ENCODE measurements at regions not wholly inside any gene's neighbourhood (a gene's known extent, or its start where the extent isn't known, plus 50 kb on each side); places are given as distances from the start of the nearest gene placed in this dataset.
"Not testable (repeated sequence)": the region's sequence is repeated elsewhere in the genome, so short reads cannot be mapped to it uniquely, and the experiment has no call there.

DNA sequence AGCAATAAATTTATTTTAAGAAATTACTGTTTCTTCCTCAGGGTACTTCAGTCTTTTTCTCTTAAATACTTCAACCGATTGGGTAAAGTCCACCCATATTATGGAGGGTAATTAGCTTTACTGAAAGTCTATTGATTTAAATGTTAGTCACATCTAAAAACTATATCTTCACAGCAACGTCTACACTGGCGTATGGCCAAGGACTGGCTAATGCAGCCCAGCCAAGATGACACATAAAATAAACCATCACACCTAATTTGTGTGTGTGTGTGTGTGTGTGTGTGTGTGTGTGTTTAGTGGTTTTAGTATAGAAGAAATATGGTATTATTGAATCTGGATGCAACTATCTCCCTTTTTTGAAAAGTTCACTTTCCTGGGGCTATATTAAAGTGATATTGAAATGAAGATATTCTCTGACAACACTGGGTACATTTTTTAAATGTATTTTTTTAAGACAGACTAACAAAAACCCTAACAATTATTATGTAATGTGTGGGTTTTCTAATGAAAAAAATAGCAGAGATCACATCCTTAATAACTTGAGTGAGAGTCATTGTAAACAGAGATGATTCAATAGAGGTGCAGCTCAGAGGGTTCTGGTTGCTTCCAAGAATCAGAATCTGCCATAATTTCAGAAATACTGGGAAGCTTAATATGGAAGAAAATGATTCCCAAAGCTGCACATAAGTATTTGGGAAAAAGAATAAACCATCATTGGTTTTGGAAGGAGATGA, 584.2 kb upstream of the MBL2 start:
- Mint-ChIP-seq H3K4me1 (ENCODE audit: low read depth) (no peaks in the 10 kb centered on the region), H3K4me3 (no peak overlapping the region), H3K9me3 (peaks cover 8% of the 10 kb centered on the region), H3K27ac (no peak overlapping the region), H3K36me3 (ENCODE audit: low read depth) (no peaks in the 10 kb centered on the region), H3K27me3 (no peaks in the 10 kb centered on the region)
- Histone ChIP-seq H3K27me3 (ENCODE audit: control insufficient read depth in 1 of 2, insufficient read depth in 2 of 2, low read length in 2 of 2) (no peaks in the 10 kb centered on the region), H3K4me3 (ENCODE audit: low read length) (no peak overlapping the region), H3K4me1 (ENCODE audit: insufficient read depth, low read length) (no peaks in the 10 kb centered on the region), H3K9me3 (ENCODE audit: control insufficient read depth in 1 of 2, insufficient read depth in 1 of 2, low read length in 2 of 2) (peaks cover 0 to 5% of the 10 kb centered on the region in 2 experiments), H3K27ac (ENCODE audit: low read depth in 1 of 2, low read length in 2 of 2) (no peak overlapping the region), H3K36me3 (ENCODE audit: insufficient read depth, low read length) (no peaks in the 10 kb centered on the region)
- no peak for DNase-seq
- intact Hi-C loops (cut with DNase I, micrococcal nuclease), result no loop called here
- POLR2A ChIA-PET, result no interaction called here
- TF ChIP-seq, protein P1, sequence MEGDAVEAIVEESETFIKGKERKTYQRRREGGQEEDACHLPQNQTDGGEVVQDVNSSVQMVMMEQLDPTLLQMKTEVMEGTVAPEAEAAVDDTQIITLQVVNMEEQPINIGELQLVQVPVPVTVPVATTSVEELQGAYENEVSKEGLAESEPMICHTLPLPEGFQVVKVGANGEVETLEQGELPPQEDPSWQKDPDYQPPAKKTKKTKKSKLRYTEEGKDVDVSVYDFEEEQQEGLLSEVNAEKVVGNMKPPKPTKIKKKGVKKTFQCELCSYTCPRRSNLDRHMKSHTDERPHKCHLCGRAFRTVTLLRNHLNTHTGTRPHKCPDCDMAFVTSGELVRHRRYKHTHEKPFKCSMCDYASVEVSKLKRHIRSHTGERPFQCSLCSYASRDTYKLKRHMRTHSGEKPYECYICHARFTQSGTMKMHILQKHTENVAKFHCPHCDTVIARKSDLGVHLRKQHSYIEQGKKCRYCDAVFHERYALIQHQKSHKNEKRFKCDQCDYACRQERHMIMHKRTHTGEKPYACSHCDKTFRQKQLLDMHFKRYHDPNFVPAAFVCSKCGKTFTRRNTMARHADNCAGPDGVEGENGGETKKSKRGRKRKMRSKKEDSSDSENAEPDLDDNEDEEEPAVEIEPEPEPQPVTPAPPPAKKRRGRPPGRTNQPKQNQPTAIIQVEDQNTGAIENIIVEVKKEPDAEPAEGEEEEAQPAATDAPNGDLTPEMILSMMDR (IDR thresholded peaks at IDR 0.05), result no peak
- no peak for ATAC-seq (ENCODE audit: poor library complexity)
- CTCF ChIA-PET, result no interaction called here

DNA sequence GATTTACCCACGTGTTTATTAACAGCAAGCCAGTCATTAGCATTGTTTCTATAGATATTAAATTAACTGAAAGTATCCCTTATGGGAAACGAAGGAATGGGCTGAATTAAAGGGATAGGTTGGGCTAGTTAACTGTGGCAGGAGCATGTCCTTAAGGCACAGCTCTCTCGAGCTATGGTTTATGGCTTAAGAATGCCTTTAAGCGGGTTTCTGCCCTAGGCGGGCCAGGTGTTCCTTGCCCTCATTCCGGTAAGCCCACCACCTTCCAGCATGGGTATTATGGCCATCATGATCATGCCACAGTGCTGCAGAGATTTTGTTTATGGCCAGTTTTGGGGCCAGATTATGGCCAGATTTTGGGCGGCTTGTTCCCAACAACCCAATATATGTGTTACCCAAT, 569.9 kb upstream of the MBL2 start:
- H3K4me1 Mint-ChIP-seq (ENCODE audit: low read depth); H3K4me3 ChIP-seq (ENCODE audit: low read length); H3K9me3 Mint-ChIP-seq; H3K27ac Mint-ChIP-seq; DNase-seq; H3K4me1 ChIP-seq (ENCODE audit: insufficient read depth, low read length); H3K27me3 Mint-ChIP-seq; H3K9me3 ChIP-seq (ENCODE audit: control insufficient read depth in 1 of 2, insufficient read depth in 1 of 2, low read length in 2 of 2); H3K4me3 Mint-ChIP-seq; CTCF ChIA-PET; H3K27me3 ChIP-seq (ENCODE audit: control insufficient read depth in 1 of 2, insufficient read depth in 2 of 2, low read length in 2 of 2); POLR2A ChIA-PET; H3K36me3 Mint-ChIP-seq (ENCODE audit: low read depth); H3K27ac ChIP-seq (ENCODE audit: low read depth in 1 of 2, low read length in 2 of 2); intact Hi-C loops (cut with DNase I, micrococcal nuclease); ATAC-seq (ENCODE audit: poor library complexity); H3K36me3 ChIP-seq (ENCODE audit: insufficient read depth, low read length): not testable (repeated sequence)

DNA sequence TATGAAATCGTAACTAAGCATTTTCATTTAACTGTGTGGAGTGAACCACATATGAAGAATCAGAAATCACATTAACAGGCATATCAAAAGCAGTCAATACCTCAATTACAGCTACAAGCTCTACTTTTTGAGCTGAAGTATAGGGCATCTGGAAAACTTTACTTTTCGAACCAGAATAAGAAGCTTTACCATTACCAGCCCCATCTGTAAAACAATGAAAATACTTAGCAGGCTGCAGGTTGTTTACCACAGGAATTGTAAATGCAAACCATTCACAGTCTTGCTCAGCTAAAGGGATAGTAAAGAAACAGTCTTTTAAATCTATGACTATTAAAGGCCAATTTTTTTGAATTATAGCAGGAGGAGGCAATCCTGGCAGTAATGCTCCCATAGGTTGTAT, 565.6 kb upstream of the MBL2 start:
- H3K27ac Mint-ChIP-seq; H3K27ac ChIP-seq (ENCODE audit: low read depth in 1 of 2, low read length in 2 of 2); H3K27me3 ChIP-seq (ENCODE audit: control insufficient read depth in 1 of 2, insufficient read depth in 2 of 2, low read length in 2 of 2); CTCF ChIA-PET; ATAC-seq (ENCODE audit: poor library complexity); H3K36me3 ChIP-seq (ENCODE audit: insufficient read depth, low read length); H3K27me3 Mint-ChIP-seq; H3K4me1 ChIP-seq (ENCODE audit: insufficient read depth, low read length); H3K4me1 Mint-ChIP-seq (ENCODE audit: low read depth); POLR2A ChIA-PET; H3K4me3 ChIP-seq (ENCODE audit: low read length); DNase-seq; H3K4me3 Mint-ChIP-seq; H3K36me3 Mint-ChIP-seq (ENCODE audit: low read depth); intact Hi-C loops (cut with DNase I, micrococcal nuclease): not testable (repeated sequence)
- H3K9me3 ChIP-seq (ENCODE audit: control insufficient read depth in 1 of 2, insufficient read depth in 1 of 2, low read length in 2 of 2), result peaks cover 10 to 11% of the 10 kb centered on the region in 2 experiments
- peaks cover 12% of the 10 kb centered on the region for H3K9me3 Mint-ChIP-seq

DNA sequence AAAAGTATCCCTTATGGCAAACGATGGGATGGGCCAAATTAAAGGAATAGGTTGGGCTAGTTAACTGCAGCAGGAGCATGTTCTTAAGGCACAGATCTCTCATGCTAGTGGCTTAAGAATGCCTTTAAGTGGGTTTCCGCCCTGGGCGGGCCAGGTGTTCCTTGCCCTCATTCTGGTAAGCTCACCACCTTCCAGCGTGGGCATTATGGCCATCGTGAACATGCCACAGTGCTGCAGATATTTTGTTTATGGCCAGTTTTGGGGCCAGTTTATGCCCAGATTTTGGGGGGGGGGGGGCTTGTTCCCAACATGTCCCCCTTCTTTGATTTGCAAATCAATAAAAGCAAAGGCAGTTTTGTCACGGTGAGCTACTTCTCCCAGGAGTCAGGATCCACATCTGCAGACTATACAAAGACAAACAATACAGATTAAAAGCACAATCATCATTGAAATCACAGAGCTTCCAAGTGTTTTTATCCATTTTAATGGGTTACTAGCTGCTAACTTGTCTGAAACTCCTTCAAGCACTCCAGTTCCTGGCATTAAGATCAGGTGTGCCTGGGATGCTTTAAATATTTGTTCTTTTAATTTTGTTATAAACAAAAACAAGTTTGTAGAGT, 563.3 kb upstream of the MBL2 start:
- H3K27ac Mint-ChIP-seq; H3K4me1 ChIP-seq (ENCODE audit: insufficient read depth, low read length); H3K27ac ChIP-seq (ENCODE audit: low read depth in 1 of 2, low read length in 2 of 2); H3K4me3 Mint-ChIP-seq; H3K27me3 Mint-ChIP-seq; DNase-seq; H3K4me3 ChIP-seq (ENCODE audit: low read length); H3K4me1 Mint-ChIP-seq (ENCODE audit: low read depth); CTCF ChIA-PET; H3K36me3 ChIP-seq (ENCODE audit: insufficient read depth, low read length); POLR2A ChIA-PET; intact Hi-C loops (cut with DNase I, micrococcal nuclease); H3K36me3 Mint-ChIP-seq (ENCODE audit: low read depth); ATAC-seq (ENCODE audit: poor library complexity); H3K27me3 ChIP-seq (ENCODE audit: control insufficient read depth in 1 of 2, insufficient read depth in 2 of 2, low read length in 2 of 2): not testable (repeated sequence)
- H3K9me3 ChIP-seq (ENCODE audit: control insufficient read depth in 1 of 2, insufficient read depth in 1 of 2, low read length in 2 of 2), result peaks cover 10 to 17% of the 10 kb centered on the region in 2 experiments
- peaks cover 12% of the 10 kb centered on the region for H3K9me3 Mint-ChIP-seq
